HS-27A (cell line): ENCODE measurements at regions not wholly inside any gene's neighbourhood (a gene's known extent, or its start where the extent isn't known, plus 50 kb on each side); places are given as distances from the start of the nearest gene placed in this dataset.
A peak's percentile ranks its signal among the peaks of the same experiment; 100 is the strongest.
"Not testable (repeated sequence)": the region's sequence is repeated elsewhere in the genome, so short reads cannot be mapped to it uniquely, and the experiment has no call there.

ENCODE experiments used
- DNase-seq: peaks from one replicate; pipeline ENCODE4 v3.0.0-alpha.2; 2012; ENCODE audit warnings: low read depth, missing footprints

GRCh38 chr9:104980039-104980654 lies 52.2 kb upstream of the ABCA1 start:
- DNase-seq, result no peak

GRCh38 chr9:104981543-104982129 lies 53.7 kb upstream of the ABCA1 start:
- DNase-seq, result no peak

GRCh38 chr9:104982543-104982942 lies 54.6 kb upstream of the ABCA1 start:
- no peak for DNase-seq

GRCh38 chr9:104983491-104983890 lies 55.5 kb upstream of the ABCA1 start:
- no peak for DNase-seq

GRCh38 chr9:104984121-104984520 lies 56.2 kb upstream of the ABCA1 start:
- DNase-seq, result no peak

GRCh38 chr9:104984542-104984941 lies 56.6 kb upstream of the ABCA1 start:
- DNase-seq, result no peak

- no peak for DNase-seq
Measured at GRCh38 chr9:104984948-104985347, 57.0 kb upstream of the ABCA1 start.

GRCh38 chr9:104986096-104986495 lies 58.1 kb upstream of the ABCA1 start:
- no peak for DNase-seq

GRCh38 chr9:104987743-104988142 lies 59.8 kb upstream of the ABCA1 start:
- no peak for DNase-seq

GRCh38 chr9:104988539-104988938 lies 60.6 kb upstream of the ABCA1 start:
- no peak for DNase-seq

- no peak for DNase-seq
Measured at GRCh38 chr9:104991144-104991953, 63.4 kb upstream of the ABCA1 start.

GRCh38 chr9:104992659-104993058 lies 64.7 kb upstream of the ABCA1 start:
- DNase-seq, result no peak

GRCh38 chr9:104993291-104993963 lies 65.5 kb upstream of the ABCA1 start:
- DNase-seq, result no peak

- no peak for DNase-seq
Measured at GRCh38 chr9:104997536-104997935, 69.6 kb upstream of the ABCA1 start.

GRCh38 chr9:104999136-104999535 lies 71.2 kb upstream of the ABCA1 start:
- DNase-seq, result no peak

GRCh38 chr9:105000529-105000928 lies 72.6 kb upstream of the ABCA1 start:
- not testable (repeated sequence) for DNase-seq

- no peak for DNase-seq
Measured at GRCh38 chr9:105004466-105005090, 76.6 kb upstream of the ABCA1 start.

GRCh38 chr9:105005186-105005585 lies 77.2 kb upstream of the ABCA1 start:
- DNase-seq, result no peak

- no peak for DNase-seq
Measured at GRCh38 chr9:105006514-105006913, 78.6 kb upstream of the ABCA1 start.

- peak; percentile 31 for DNase-seq
Measured at GRCh38 chr9:105007143-105007542, 79.2 kb upstream of the ABCA1 start.

- DNase-seq, result not testable (repeated sequence)
Measured at GRCh38 chr9:105010089-105010488, 82.1 kb upstream of the ABCA1 start.

GRCh38 chr9:105021917-105022316 lies 94.0 kb upstream of the ABCA1 start:
- no peak for DNase-seq
